ENCODE measurements at regions not wholly inside any gene's neighbourhood (a gene's known extent, or its start where the extent isn't known, plus 50 kb on each side); places are given as distances from the start of the nearest gene placed in this dataset.

DNA sequence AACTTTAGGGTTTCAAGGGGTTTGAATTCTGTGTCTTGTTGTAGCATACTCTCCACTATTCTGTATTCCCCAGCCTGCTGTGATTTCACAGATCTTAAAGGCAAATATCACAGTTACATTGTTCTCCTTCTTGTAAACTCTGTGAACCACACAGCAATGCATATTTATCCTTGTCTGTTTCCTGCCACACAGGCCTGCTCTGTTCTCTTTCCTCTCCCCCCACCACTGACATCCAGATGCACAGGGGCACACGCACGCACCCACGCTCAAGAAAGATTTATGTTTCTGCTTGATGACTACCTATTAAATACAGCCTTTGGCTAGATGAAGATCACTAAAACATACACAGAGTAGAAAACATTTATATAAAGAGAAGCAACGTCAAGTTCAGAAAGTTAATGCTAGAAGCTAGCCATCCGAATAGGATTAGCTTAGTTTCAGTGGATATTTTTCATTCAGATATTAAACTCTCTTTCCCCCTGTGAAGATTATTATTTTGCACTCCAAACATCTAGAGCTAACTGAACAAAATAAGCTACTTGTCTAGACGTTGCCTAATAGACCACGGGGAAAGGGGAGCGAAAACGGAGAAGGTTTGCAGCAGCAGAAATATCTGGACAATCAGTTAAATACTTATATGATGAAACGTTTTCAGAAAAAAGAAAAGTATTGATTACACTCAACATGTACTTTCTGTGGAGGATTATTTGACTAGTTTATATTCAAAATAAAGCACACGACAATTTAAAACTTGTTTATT is 193.1 kb upstream of the SEMA3C start:
- H3K27me3 ChIP-seq (ENCODE audit: insufficient read depth, low read length) = no peaks in the 10 kb centered on the region
- H3K4me3 ChIP-seq (ENCODE audit: insufficient read depth, low read length) = peak overlapping the region; percentile 3
- no peaks in the 10 kb centered on the region for H3K9me3 ChIP-seq (ENCODE audit: low read depth, low read length)
- no peak for TF ChIP-seq CTCF (IDR thresholded peaks at IDR 0.05; ENCODE audit: extremely low read depth, low read depth, low read length)
- H2AFZ ChIP-seq (ENCODE audit: low read length) = peak overlapping the region; percentile 78
- peak overlapping the region; percentile 18 for H3K27ac ChIP-seq (ENCODE audit: low read depth, low read length)
- no peaks in the 10 kb centered on the region for H3K36me3 ChIP-seq (ENCODE audit: insufficient read depth, low read length)
- no peaks in the 10 kb centered on the region for H4K20me1 ChIP-seq (ENCODE audit: insufficient read depth, low read length)
- H3K79me2 ChIP-seq (ENCODE audit: insufficient read depth, low read length) = no peaks in the 10 kb centered on the region
- H3K4me1 ChIP-seq (ENCODE audit: insufficient read depth, low read length) = peaks cover 8% of the 10 kb centered on the region
- peak overlapping the region; percentile 42 for H3K4me2 ChIP-seq (ENCODE audit: insufficient read depth, low read length)
- no peak for DNase-seq (ENCODE audit: insufficient read length, low spot score, missing footprints)

DNA sequence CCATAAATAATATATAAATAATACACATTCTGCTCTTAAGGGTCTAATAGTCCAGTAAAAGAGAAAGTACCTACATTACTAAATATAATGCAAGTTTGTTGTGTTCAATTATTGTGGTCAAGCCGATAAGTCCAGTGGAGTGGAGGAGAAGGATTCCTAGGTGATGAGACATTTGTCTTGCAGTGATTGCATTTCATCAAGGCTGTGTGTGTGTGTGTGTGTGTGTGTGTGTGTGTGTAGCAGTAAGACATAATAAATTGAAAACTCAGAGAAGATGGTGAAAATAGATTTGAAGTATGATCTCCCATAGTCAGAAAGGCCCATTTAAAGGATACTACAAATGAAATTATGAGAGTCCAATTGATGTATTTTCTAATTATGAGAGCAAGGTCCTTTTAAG is 192.5 kb upstream of the SEMA3C start:
- no peaks in the 10 kb centered on the region for H3K36me3 ChIP-seq (ENCODE audit: insufficient read depth, low read length)
- no peaks in the 10 kb centered on the region for H3K79me2 ChIP-seq (ENCODE audit: insufficient read depth, low read length)
- no peak overlapping the region for H3K4me3 ChIP-seq (ENCODE audit: insufficient read depth, low read length)
- H3K4me2 ChIP-seq (ENCODE audit: insufficient read depth, low read length) = peak overlapping the region; percentile 42
- H4K20me1 ChIP-seq (ENCODE audit: insufficient read depth, low read length) = no peaks in the 10 kb centered on the region
- H3K4me1 ChIP-seq (ENCODE audit: insufficient read depth, low read length) = peaks cover 8% of the 10 kb centered on the region
- H3K9me3 ChIP-seq (ENCODE audit: low read depth, low read length) = no peaks in the 10 kb centered on the region
- no peak for DNase-seq (ENCODE audit: insufficient read length, low spot score, missing footprints)
- peak overlapping the region; percentile 18 for H3K27ac ChIP-seq (ENCODE audit: low read depth, low read length)
- H2AFZ ChIP-seq (ENCODE audit: low read length) = peak overlapping the region; percentile 78
- no peak for TF ChIP-seq CTCF (IDR thresholded peaks at IDR 0.05; ENCODE audit: extremely low read depth, low read depth, low read length)
- no peaks in the 10 kb centered on the region for H3K27me3 ChIP-seq (ENCODE audit: insufficient read depth, low read length)

- Histone ChIP-seq H4K20me1 (ENCODE audit: insufficient read depth, low read length) (no peaks in the 10 kb centered on the region), H3K4me1 (ENCODE audit: insufficient read depth, low read length) (peaks cover 8% of the 10 kb centered on the region), H3K27ac (ENCODE audit: low read depth, low read length) (no peak overlapping the region), H3K27me3 (ENCODE audit: insufficient read depth, low read length) (no peaks in the 10 kb centered on the region), H3K4me3 (ENCODE audit: insufficient read depth, low read length) (no peak overlapping the region), H2AFZ (ENCODE audit: low read length) (no peak overlapping the region), H3K4me2 (ENCODE audit: insufficient read depth, low read length) (no peak overlapping the region), H3K79me2 (ENCODE audit: insufficient read depth, low read length) (no peaks in the 10 kb centered on the region), H3K36me3 (ENCODE audit: insufficient read depth, low read length) (no peaks in the 10 kb centered on the region), H3K9me3 (ENCODE audit: low read depth, low read length) (no peaks in the 10 kb centered on the region)
- TF ChIP-seq CTCF (IDR thresholded peaks at IDR 0.05; ENCODE audit: extremely low read depth, low read depth, low read length) = no peak
- no peak for DNase-seq (ENCODE audit: insufficient read length, low spot score, missing footprints)
Measured at GRCh38 chr7:81110673-81111072, 191.8 kb upstream of the SEMA3C start.

DNA sequence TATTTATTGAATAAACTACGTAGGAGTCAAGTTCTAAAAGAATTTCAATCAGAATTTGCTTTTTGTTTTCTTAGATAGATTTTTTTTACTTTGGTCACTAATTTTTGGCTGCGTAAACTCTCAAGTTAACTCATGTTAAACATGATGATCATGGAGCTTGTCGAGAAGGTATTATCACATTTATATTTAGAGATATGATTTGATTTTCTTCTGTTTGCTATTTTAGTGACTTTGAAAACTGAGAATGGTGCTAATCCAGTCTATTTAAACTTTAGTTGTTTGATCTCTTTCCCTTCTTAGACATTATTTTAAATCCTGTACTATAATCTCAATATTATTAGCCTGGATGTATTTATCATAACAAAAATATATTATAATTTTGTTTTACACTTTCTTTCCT is 179.4 kb upstream of the SEMA3C start:
- no peak for TF ChIP-seq CTCF (IDR thresholded peaks at IDR 0.05; ENCODE audit: extremely low read depth, low read depth, low read length)
- H3K36me3 ChIP-seq (ENCODE audit: insufficient read depth, low read length) = no peaks in the 10 kb centered on the region
- no peak overlapping the region for H3K4me2 ChIP-seq (ENCODE audit: insufficient read depth, low read length)
- H3K9me3 ChIP-seq (ENCODE audit: low read depth, low read length) = no peaks in the 10 kb centered on the region
- no peaks in the 10 kb centered on the region for H3K79me2 ChIP-seq (ENCODE audit: insufficient read depth, low read length)
- no peak for DNase-seq (ENCODE audit: insufficient read length, low spot score, missing footprints)
- H4K20me1 ChIP-seq (ENCODE audit: insufficient read depth, low read length) = no peaks in the 10 kb centered on the region
- H3K27ac ChIP-seq (ENCODE audit: low read depth, low read length) = no peak overlapping the region
- no peaks in the 10 kb centered on the region for H3K27me3 ChIP-seq (ENCODE audit: insufficient read depth, low read length)
- H2AFZ ChIP-seq (ENCODE audit: low read length) = no peak overlapping the region
- H3K4me1 ChIP-seq (ENCODE audit: insufficient read depth, low read length) = no peaks in the 10 kb centered on the region
- H3K4me3 ChIP-seq (ENCODE audit: insufficient read depth, low read length) = no peak overlapping the region
